ENCODE measurements at regions not wholly inside any gene's neighbourhood (a gene's known extent, or its start where the extent isn't known, plus 50 kb on each side); places are given as distances from the start of the nearest gene placed in this dataset.

DNA sequence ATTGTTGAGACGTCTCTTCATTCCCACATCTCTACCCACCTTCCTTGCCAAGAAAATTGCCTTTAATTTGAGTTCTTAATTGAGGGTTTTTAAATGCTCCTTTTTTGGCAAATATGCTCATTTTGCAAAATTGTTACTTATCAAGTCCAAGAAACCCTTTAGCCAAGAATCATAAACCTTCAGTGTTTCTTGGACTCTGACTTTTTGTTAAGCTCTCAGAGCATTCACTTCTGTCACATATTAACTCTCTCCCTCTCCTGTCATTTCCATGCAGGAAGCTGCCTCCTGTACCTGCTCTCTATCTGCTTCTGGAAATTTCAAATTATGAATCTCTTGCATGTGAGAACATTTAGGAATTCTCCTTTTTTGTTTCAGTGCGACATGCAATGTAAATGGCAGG is 100.0 kb upstream of the PIEZO2 start:
- no peaks in the 10 kb centered on the region for H3K9me3 Mint-ChIP-seq

DNA sequence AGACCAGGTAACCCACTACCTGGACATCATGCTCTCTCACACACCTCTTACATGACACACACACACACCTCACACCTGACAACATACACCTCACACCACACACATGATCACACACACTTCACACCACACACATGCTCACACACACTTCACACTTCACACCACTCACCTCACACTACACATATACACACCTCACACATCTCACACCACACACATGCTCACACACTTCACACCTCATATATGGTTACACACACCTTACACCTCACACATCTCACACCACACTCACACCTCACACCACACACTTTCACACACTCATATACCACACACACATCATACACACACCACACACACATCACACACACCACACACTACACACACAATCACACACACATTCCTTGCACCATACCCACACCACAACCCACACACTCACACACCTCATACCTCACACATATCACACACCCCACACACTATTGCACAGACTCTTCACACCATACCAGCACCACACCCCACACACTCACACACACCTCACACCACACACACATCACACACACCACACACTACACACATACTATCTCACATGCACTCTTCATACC is 98.1 kb upstream of the PIEZO2 start:
- no peaks in the 10 kb centered on the region for H3K36me3 ChIP-seq (ENCODE audit: control insufficient read depth, insufficient read depth, low read length)
- Mint-ChIP-seq H3K4me3 (no peak overlapping the region), H3K9me3 (no peaks in the 10 kb centered on the region), H3K4me1 (no peaks in the 10 kb centered on the region), H3K27me3 (ENCODE audit: insufficient read depth) (no peaks in the 10 kb centered on the region), H3K27ac (no peak overlapping the region), H3K36me3 (ENCODE audit: low read depth) (no peaks in the 10 kb centered on the region)
- H3K27ac ChIP-seq (ENCODE audit: low read depth, low read length): no peak overlapping the region
- no peak for DNase-seq
- no peaks in the 10 kb centered on the region for H3K4me1 ChIP-seq (ENCODE audit: control insufficient read depth, insufficient read depth, low read length)
- TF ChIP-seq, protein P1, sequence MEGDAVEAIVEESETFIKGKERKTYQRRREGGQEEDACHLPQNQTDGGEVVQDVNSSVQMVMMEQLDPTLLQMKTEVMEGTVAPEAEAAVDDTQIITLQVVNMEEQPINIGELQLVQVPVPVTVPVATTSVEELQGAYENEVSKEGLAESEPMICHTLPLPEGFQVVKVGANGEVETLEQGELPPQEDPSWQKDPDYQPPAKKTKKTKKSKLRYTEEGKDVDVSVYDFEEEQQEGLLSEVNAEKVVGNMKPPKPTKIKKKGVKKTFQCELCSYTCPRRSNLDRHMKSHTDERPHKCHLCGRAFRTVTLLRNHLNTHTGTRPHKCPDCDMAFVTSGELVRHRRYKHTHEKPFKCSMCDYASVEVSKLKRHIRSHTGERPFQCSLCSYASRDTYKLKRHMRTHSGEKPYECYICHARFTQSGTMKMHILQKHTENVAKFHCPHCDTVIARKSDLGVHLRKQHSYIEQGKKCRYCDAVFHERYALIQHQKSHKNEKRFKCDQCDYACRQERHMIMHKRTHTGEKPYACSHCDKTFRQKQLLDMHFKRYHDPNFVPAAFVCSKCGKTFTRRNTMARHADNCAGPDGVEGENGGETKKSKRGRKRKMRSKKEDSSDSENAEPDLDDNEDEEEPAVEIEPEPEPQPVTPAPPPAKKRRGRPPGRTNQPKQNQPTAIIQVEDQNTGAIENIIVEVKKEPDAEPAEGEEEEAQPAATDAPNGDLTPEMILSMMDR (conservative IDR thresholded peaks at IDR 0.05): no peak
- no peak overlapping the region for H3K4me3 ChIP-seq (ENCODE audit: low read length)
- H3K9ac ChIP-seq (ENCODE audit: extremely low read depth, low read length, poor library complexity, severe bottlenecking): no peak overlapping the region
- no peaks in the 10 kb centered on the region for H3K9me3 ChIP-seq (ENCODE audit: control insufficient read depth, low read length)
- no peaks in the 10 kb centered on the region for H3K27me3 ChIP-seq (ENCODE audit: control insufficient read depth, insufficient read depth, low read length, poor library complexity, severe bottlenecking)

More for the DNA sequence above, 100.0 kb upstream of the PIEZO2 start:
- 74 to 80% methylated on average over 1 to 2 of the region's 2 CpGs for WGBS, 2 experiments (ENCODE audit: insufficient coverage in 1 of 2, insufficient read length in 1 of 2)
- no peaks in the 10 kb centered on the region for H3K4me1 Mint-ChIP-seq
- Histone ChIP-seq H3K4me1 (ENCODE audit: control insufficient read depth, insufficient read depth, low read length) (no peaks in the 10 kb centered on the region), H3K36me3 (ENCODE audit: control insufficient read depth, insufficient read depth, low read length) (no peaks in the 10 kb centered on the region), H3K27ac (ENCODE audit: low read depth, low read length) (no peak overlapping the region), H3K9me3 (ENCODE audit: control insufficient read depth, low read length) (no peaks in the 10 kb centered on the region), H3K4me3 (ENCODE audit: low read length) (no peak overlapping the region), H3K9ac (ENCODE audit: extremely low read depth, low read length, poor library complexity, severe bottlenecking) (no peak overlapping the region), H3K27me3 (ENCODE audit: control insufficient read depth, insufficient read depth, low read length, poor library complexity, severe bottlenecking) (no peaks in the 10 kb centered on the region)
- H3K27ac Mint-ChIP-seq: no peak overlapping the region
- no peaks in the 10 kb centered on the region for H3K36me3 Mint-ChIP-seq (ENCODE audit: low read depth)
- H3K27me3 Mint-ChIP-seq (ENCODE audit: insufficient read depth): no peaks in the 10 kb centered on the region
- DNase-seq: no peak
- H3K4me3 Mint-ChIP-seq: no peak overlapping the region
- TF ChIP-seq, protein P1 (conservative IDR thresholded peaks at IDR 0.05): no peak

DNA sequence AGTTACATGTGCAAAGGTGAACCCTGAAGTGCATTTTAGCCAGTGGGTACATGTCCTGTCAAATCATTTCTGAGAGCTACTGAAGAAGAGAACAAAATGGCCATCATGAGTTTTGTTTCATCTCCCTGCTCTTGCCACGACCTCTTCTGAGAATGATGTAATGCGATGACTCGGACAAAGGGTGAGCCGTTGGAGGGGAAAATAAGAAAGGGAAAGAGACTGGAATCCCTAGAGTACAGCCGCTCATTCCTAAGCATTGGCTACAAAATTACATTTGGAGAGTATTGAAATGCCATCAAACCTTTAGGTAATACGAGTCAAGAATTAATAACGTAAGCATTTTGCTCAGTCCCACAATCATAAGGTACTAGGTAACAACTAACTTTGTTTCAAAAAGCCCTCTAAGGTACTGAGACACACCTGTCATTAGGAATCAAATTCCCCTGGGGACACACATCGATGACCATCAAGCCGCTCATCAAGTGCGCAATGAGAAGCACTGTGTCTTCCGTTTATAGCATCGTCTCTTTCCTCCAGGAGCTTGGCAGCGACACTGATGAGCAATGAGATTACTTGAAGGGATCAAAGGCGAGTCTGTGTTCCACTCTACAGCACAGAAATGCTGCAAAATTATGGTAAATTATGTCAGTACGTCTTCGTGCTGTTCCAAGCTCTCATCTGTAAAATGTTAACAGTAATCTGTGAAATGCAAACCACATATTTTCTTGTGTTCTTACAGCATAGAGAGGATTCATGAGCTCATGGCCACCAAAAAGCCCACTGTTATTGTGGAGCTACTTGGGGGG is 97.3 kb upstream of the PIEZO2 start:
- 92% methylated on average over 15 to 16 of the region's 16 CpGs for WGBS, 2 experiments (ENCODE audit: insufficient coverage in 1 of 2, insufficient read length in 1 of 2)
- Histone ChIP-seq H3K4me1 (ENCODE audit: control insufficient read depth, insufficient read depth, low read length) (no peaks in the 10 kb centered on the region), H3K27me3 (ENCODE audit: control insufficient read depth, insufficient read depth, low read length, poor library complexity, severe bottlenecking) (no peaks in the 10 kb centered on the region), H3K9ac (ENCODE audit: extremely low read depth, low read length, poor library complexity, severe bottlenecking) (no peak overlapping the region), H3K9me3 (ENCODE audit: control insufficient read depth, low read length) (no peaks in the 10 kb centered on the region), H3K27ac (ENCODE audit: low read depth, low read length) (no peak overlapping the region), H3K36me3 (ENCODE audit: control insufficient read depth, insufficient read depth, low read length) (no peaks in the 10 kb centered on the region), H3K4me3 (ENCODE audit: low read length) (no peak overlapping the region)
- H3K4me3 Mint-ChIP-seq: no peak overlapping the region
- no peaks in the 10 kb centered on the region for H3K27me3 Mint-ChIP-seq (ENCODE audit: insufficient read depth)
- no peaks in the 10 kb centered on the region for H3K4me1 Mint-ChIP-seq
- no peaks in the 10 kb centered on the region for H3K9me3 Mint-ChIP-seq
- DNase-seq: no peak
- no peaks in the 10 kb centered on the region for H3K36me3 Mint-ChIP-seq (ENCODE audit: low read depth)
- no peak overlapping the region for H3K27ac Mint-ChIP-seq
- TF ChIP-seq, protein P1 (conservative IDR thresholded peaks at IDR 0.05): no peak
